ENCODE measurements at regions not wholly inside any gene's neighbourhood (a gene's known extent, or its start where the extent isn't known, plus 50 kb on each side); places are given as distances from the start of the nearest gene placed in this dataset.

GRCh38 chr1:234985516-234986294, 142.9 kb downstream of the TOMM20 start:
- Histone ChIP-seq H3K4me1 (ENCODE audit: control insufficient read depth, insufficient read depth, low read length) (peaks cover 61% of the 10 kb centered on the region), H3K27ac (ENCODE audit: low read length) (peak overlapping the region; percentile 100), H3K4me3 (ENCODE audit: low read depth in 2 of 2, low read length in 2 of 2) (no peak overlapping the region), H3K27me3 (ENCODE audit: control insufficient read depth, insufficient read depth, low read length) (no peaks in the 10 kb centered on the region), H3K36me3 (ENCODE audit: control insufficient read depth, insufficient read depth, low read length) (no peaks in the 10 kb centered on the region), H3K9me3 (ENCODE audit: control insufficient read depth, insufficient read depth, low read depth, low read length) (peaks cover 3% of the 10 kb centered on the region; the same call in 1 of the 2 replicates)
- TF ChIP-seq CTCF (IDR thresholded peaks at IDR 0.05) = no peak
- no TSS peak for BruUV-seq (replicated peaks)
- ATAC-seq (no peak), DNase-seq (ENCODE audit: low read depth, low spot score) (no peak)
- intact Hi-C loops (cut with micrococcal nuclease; ENCODE audit: unreplicated experiment) = no loop called here
- in situ Hi-C loops (cut with HindIII; ENCODE audit: low pct_unique_long_range_greater_than_20kb, low sequenced_read_pairs) = loop anchor here (25.0 kb wide), 1 partner anchor 248 kb away; no protein-coding TSS in a partner anchor
- ChIA-PET CTCF (no interaction called here), POLR2A (interaction anchor here (0.5 kb wide), 1 partner anchor 97 kb away, joined by 4 read pairs; no protein-coding TSS in a partner anchor)

- Histone ChIP-seq H3K9me3 (ENCODE audit: control insufficient read depth, insufficient read depth, low read depth, low read length) (peaks cover 3% of the 10 kb centered on the region; the same call in 1 of the 2 replicates), H3K36me3 (ENCODE audit: control insufficient read depth, insufficient read depth, low read length) (no peaks in the 10 kb centered on the region), H3K27ac (ENCODE audit: low read length) (peak overlapping the region; percentile 100), H3K27me3 (ENCODE audit: control insufficient read depth, insufficient read depth, low read length) (no peaks in the 10 kb centered on the region), H3K4me1 (ENCODE audit: control insufficient read depth, insufficient read depth, low read length) (peaks cover 68% of the 10 kb centered on the region), H3K4me3 (ENCODE audit: low read depth in 2 of 2, low read length in 2 of 2) (no peak overlapping the region)
- TF ChIP-seq TCF7L2 (IDR thresholded peaks at IDR 0.05; ENCODE audit: low read depth, low read length) = no peak
- no peak for TF ChIP-seq REST (IDR thresholded peaks at IDR 0.05; ENCODE audit: insufficient read depth in 1 of 2, low read depth in 2 of 2, low read length in 1 of 2)
- TF ChIP-seq SIN3A (IDR thresholded peaks at IDR 0.05; ENCODE audit: borderline replicate concordance, insufficient read depth, low read depth, low read length) = no peak
- TF ChIP-seq POLR2AphosphoS5 (IDR thresholded peaks at IDR 0.05; ENCODE audit: low read depth, low read length) = no peak
- no peak for TF ChIP-seq CTCF (IDR thresholded peaks at IDR 0.05)
- intact Hi-C loops (cut with micrococcal nuclease; ENCODE audit: unreplicated experiment) (no loop called here), in situ Hi-C loops (cut with HindIII; ENCODE audit: low pct_unique_long_range_greater_than_20kb, low sequenced_read_pairs) (loop anchor here (25.0 kb wide), 1 partner anchor 248 kb away; no protein-coding TSS in a partner anchor)
- ChIA-PET POLR2A (no interaction called here), CTCF (no interaction called here)
- DNase-seq (ENCODE audit: low read depth, low spot score) (no peak), ATAC-seq (no peak)
- no TSS peak for BruUV-seq (replicated peaks)
These were observed 143.6 kb downstream of the TOMM20 start for GRCh38 chr1:234985007-234985370.

All from Panc1 (cell line).